NB4 (cell line): ENCODE measurements at regions not wholly inside any gene's neighbourhood (a gene's known extent, or its start where the extent isn't known, plus 50 kb on each side); places are given as distances from the start of the nearest gene placed in this dataset.

Experiments used
- DNase-seq: peaks from one replicate; pipeline ENCODE4 v3.0.0; 2010; ENCODE audit warnings: low read depth
- H3K4me3 ChIP-seq: one replicate; pipeline ENCODE4 v1.5.1; 2011; ENCODE audit warnings: mild to moderate bottlenecking, low read depth, low read length, moderate library complexity
- MYC ChIP-seq: IDR thresholded peaks from 2 replicates; pipeline ENCODE4 v1.6.1; 2011; ENCODE audit warnings: low read depth, low read length
- POLR2A ChIP-seq: IDR thresholded peaks from 2 replicates; pipeline ENCODE4 v1.6.1; 2011; ENCODE audit warnings: mild to moderate bottlenecking; ENCODE audit not compliant: insufficient read length; ENCODE audit errors: extremely low read depth
- TF ChIP-seq, protein P1 (sequence below): IDR thresholded peaks from one replicate; pipeline ENCODE4 v1.5.1; 2012; ENCODE audit warnings: low read depth, low read length
- TF ChIP-seq, protein P2 (sequence below): IDR thresholded peaks from 2 replicates; pipeline ENCODE4 v1.6.1; 2011; ENCODE audit warnings: low read depth, low read length

DNA sequence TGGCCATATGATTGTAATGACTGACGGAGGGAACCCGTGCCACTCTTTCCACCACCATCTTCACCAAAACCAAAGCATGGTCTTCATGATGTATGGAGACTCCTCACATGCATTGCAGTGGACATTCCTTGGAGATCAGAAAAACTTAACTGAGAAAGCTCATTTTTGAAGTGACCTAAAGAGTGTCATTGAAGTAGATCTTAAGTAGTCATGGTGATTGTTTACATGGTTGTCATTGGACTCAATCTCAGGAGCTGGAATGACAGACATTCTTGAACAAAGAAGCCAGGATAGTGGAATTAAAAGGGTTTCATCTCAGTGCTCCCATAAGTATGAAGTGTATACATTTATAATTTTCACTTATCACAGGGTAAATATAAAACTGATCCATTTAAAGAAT, 236.7 kb upstream of the IPO5 start:
- no peak overlapping the region for H3K4me3 ChIP-seq
- DNase-seq: no peak
- TF ChIP-seq, protein P1, sequence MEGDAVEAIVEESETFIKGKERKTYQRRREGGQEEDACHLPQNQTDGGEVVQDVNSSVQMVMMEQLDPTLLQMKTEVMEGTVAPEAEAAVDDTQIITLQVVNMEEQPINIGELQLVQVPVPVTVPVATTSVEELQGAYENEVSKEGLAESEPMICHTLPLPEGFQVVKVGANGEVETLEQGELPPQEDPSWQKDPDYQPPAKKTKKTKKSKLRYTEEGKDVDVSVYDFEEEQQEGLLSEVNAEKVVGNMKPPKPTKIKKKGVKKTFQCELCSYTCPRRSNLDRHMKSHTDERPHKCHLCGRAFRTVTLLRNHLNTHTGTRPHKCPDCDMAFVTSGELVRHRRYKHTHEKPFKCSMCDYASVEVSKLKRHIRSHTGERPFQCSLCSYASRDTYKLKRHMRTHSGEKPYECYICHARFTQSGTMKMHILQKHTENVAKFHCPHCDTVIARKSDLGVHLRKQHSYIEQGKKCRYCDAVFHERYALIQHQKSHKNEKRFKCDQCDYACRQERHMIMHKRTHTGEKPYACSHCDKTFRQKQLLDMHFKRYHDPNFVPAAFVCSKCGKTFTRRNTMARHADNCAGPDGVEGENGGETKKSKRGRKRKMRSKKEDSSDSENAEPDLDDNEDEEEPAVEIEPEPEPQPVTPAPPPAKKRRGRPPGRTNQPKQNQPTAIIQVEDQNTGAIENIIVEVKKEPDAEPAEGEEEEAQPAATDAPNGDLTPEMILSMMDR: no peak
- TF ChIP-seq MYC (no peak), POLR2A (no peak)
- TF ChIP-seq, protein P2, sequence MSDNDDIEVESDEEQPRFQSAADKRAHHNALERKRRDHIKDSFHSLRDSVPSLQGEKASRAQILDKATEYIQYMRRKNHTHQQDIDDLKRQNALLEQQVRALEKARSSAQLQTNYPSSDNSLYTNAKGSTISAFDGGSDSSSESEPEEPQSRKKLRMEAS: no peak

DNA sequence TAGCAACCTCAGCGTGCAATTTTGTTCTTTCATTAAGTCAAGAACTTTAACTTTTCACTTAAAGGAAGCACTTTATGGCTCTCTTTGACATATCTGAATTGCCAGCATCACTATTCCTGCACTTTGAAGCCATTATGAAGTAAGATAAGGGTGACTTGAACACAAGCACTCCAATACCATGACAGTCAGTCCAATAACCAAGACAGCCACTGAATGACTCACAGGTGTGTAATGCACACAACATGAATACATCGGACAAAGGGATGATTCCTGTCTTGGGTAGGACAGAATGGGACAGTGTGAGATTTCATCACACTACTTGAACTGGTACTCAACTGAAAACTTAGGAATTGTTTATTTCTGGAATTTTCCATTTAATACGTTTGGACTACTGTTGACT, 233.7 kb upstream of the IPO5 start:
- DNase-seq: no peak
- TF ChIP-seq MYC (no peak), POLR2A (no peak)
- TF ChIP-seq, protein P2: no peak
- TF ChIP-seq, protein P1: no peak

DNA sequence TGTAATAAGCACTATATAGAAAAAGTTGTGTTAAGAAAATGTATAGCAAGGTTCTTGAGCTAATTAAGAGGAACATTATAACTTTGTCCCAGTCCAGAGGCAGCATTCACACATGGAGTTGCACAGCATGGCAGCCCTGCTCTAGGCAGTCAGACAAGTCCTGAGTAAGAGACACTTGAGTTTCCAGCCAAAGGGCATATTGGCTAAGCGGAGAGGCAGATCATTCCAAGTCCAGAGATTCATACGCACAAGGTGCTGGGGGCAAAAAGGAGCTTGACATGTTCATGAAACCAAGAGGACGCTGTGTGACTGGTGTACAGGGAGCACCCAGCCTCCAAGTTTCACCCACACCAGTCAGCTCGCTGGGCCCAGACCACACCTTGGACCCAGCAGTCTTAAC, 232.6 kb upstream of the IPO5 start:
- TF ChIP-seq, protein P2: no peak
- no peak for TF ChIP-seq POLR2A
- TF ChIP-seq, protein P1: no peak
- no peak for TF ChIP-seq MYC
- H3K4me3 ChIP-seq: no peak overlapping the region
- no peak for DNase-seq

More for the DNA sequence above, 233.7 kb upstream of the IPO5 start:
- no peak overlapping the region for H3K4me3 ChIP-seq

DNA sequence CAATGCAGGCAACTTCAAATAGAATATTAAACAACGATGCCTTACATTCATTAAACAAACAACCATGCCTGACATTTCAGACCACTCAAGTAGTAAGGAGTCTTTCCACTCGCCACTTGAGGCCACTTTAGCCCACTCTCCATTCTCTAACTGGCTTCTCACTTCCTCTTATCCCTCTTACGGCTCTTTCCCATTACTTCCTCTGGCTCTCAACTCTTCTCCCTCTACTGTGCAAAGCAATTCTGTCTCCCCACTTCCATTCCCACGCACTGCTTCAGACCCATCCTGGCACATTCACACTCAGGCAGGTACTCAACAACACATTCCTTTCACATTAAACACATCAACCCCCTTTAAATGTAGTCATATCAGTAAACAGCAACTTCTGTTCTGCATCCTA, 229.8 kb upstream of the IPO5 start:
- DNase-seq: no peak
- H3K4me3 ChIP-seq: no peak overlapping the region
- TF ChIP-seq MYC (no peak), POLR2A (no peak)
- TF ChIP-seq, protein P2: no peak
- TF ChIP-seq, protein P1: no peak

DNA sequence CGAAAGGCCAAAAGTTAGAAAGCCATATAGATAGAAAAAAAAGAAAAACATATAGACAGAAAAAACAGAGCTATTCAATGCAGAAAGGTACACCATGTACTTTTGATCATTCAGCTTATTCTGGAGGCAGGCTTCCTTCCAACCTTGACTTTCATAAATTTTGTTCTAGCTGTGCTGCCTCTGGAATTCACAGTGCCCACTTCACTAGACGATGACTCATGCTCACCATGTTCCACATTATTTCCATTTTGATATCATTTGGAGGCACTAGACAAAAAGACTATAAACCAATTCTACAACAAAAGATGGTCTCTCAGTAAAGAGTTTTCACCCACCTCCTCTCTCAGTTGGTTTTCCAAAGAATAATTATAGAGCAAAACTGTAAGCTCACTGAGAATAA, 229.0 kb upstream of the IPO5 start:
- no peak for TF ChIP-seq POLR2A
- TF ChIP-seq, protein P1: no peak
- no peak for TF ChIP-seq MYC
- TF ChIP-seq, protein P2: no peak
- no peak overlapping the region for H3K4me3 ChIP-seq
- no peak for DNase-seq
